ENCODE measurements at regions not wholly inside any gene's neighbourhood (a gene's known extent, or its start where the extent isn't known, plus 50 kb on each side); places are given as distances from the start of the nearest gene placed in this dataset.

GRCh38 chr5:23451156-23451555 lies 56.3 kb upstream of the PRDM9 start:
- Histone ChIP-seq H3K9me3 (ENCODE audit: control insufficient read depth, low read length) (no peaks in the 10 kb centered on the region), H3K4me3 (ENCODE audit: low read depth, low read length) (no peak overlapping the region), H2AFZ (no peak overlapping the region), H3K4me1 (no peaks in the 10 kb centered on the region), H3K79me2 (no peaks in the 10 kb centered on the region), H3K27me3 (ENCODE audit: control insufficient read depth, insufficient read depth, low read length) (no peaks in the 10 kb centered on the region), H3K36me3 (ENCODE audit: control insufficient read depth, insufficient read depth, low read length) (no peaks in the 10 kb centered on the region), H3K4me2 (ENCODE audit: low read length) (no peak overlapping the region), H3K27ac (no peak overlapping the region), H3K9ac (no peak overlapping the region)
- no peak for TF ChIP-seq CTCF (IDR thresholded peaks at IDR 0.05)

- Histone ChIP-seq H3K9ac (no peak overlapping the region), H3K27me3 (ENCODE audit: control insufficient read depth, insufficient read depth, low read length) (no peaks in the 10 kb centered on the region), H3K4me2 (ENCODE audit: low read length) (no peak overlapping the region), H3K4me1 (no peaks in the 10 kb centered on the region), H3K9me3 (ENCODE audit: control insufficient read depth, low read length) (no peaks in the 10 kb centered on the region), H2AFZ (no peak overlapping the region), H3K4me3 (ENCODE audit: low read depth, low read length) (no peak overlapping the region), H3K79me2 (no peaks in the 10 kb centered on the region), H3K36me3 (ENCODE audit: control insufficient read depth, insufficient read depth, low read length) (no peaks in the 10 kb centered on the region), H3K27ac (no peak overlapping the region)
- no peak for TF ChIP-seq CTCF (IDR thresholded peaks at IDR 0.05)
Observed at GRCh38 chr5:23450187-23450586, 57.2 kb upstream of the PRDM9 start.

GRCh38 chr5:23448627-23449026 lies 58.8 kb upstream of the PRDM9 start:
- no peak overlapping the region for H3K9ac ChIP-seq
- H3K4me2 ChIP-seq (ENCODE audit: low read length): no peak overlapping the region
- no peaks in the 10 kb centered on the region for H3K79me2 ChIP-seq
- no peak overlapping the region for H3K27ac ChIP-seq
- no peaks in the 10 kb centered on the region for H3K9me3 ChIP-seq (ENCODE audit: control insufficient read depth, low read length)
- no peaks in the 10 kb centered on the region for H3K27me3 ChIP-seq (ENCODE audit: control insufficient read depth, insufficient read depth, low read length)
- no peak overlapping the region for H3K4me3 ChIP-seq (ENCODE audit: low read depth, low read length)
- TF ChIP-seq CTCF (IDR thresholded peaks at IDR 0.05): no peak
- no peaks in the 10 kb centered on the region for H3K4me1 ChIP-seq
- H3K36me3 ChIP-seq (ENCODE audit: control insufficient read depth, insufficient read depth, low read length): no peaks in the 10 kb centered on the region
- H2AFZ ChIP-seq: no peak overlapping the region

- Histone ChIP-seq H3K4me1 (no peaks in the 10 kb centered on the region), H3K27me3 (ENCODE audit: control insufficient read depth, insufficient read depth, low read length) (no peaks in the 10 kb centered on the region), H3K36me3 (ENCODE audit: control insufficient read depth, insufficient read depth, low read length) (no peaks in the 10 kb centered on the region), H3K27ac (no peak overlapping the region), H3K4me3 (ENCODE audit: low read depth, low read length) (no peak overlapping the region), H3K4me2 (ENCODE audit: low read length) (no peak overlapping the region), H3K9ac (no peak overlapping the region), H2AFZ (no peak overlapping the region), H3K9me3 (ENCODE audit: control insufficient read depth, low read length) (no peaks in the 10 kb centered on the region), H3K79me2 (no peaks in the 10 kb centered on the region)
- TF ChIP-seq CTCF (IDR thresholded peaks at IDR 0.05): no peak
Observed at GRCh38 chr5:23446424-23446823, 61.0 kb upstream of the PRDM9 start.

GRCh38 chr5:23445573-23445972 lies 61.8 kb upstream of the PRDM9 start:
- Histone ChIP-seq H3K4me1 (no peaks in the 10 kb centered on the region), H2AFZ (no peak overlapping the region), H3K79me2 (no peaks in the 10 kb centered on the region), H3K4me3 (ENCODE audit: low read depth, low read length) (no peak overlapping the region), H3K27ac (no peak overlapping the region), H3K36me3 (ENCODE audit: control insufficient read depth, insufficient read depth, low read length) (no peaks in the 10 kb centered on the region), H3K9me3 (ENCODE audit: control insufficient read depth, low read length) (no peaks in the 10 kb centered on the region), H3K27me3 (ENCODE audit: control insufficient read depth, insufficient read depth, low read length) (no peaks in the 10 kb centered on the region), H3K9ac (no peak overlapping the region), H3K4me2 (ENCODE audit: low read length) (no peak overlapping the region)
- TF ChIP-seq CTCF (IDR thresholded peaks at IDR 0.05): no peak
